ENCODE measurements at regions not wholly inside any gene's neighbourhood (a gene's known extent, or its start where the extent isn't known, plus 50 kb on each side); places are given as distances from the start of the nearest gene placed in this dataset.
A peak's percentile ranks its signal among the peaks of the same experiment; 100 is the strongest.

- DNase-seq (ENCODE audit: low spot score), result no peak
Measured at GRCh38 chr9:32698706-32699277, 63.3 kb upstream of the TAF1L start.

GRCh38 chr9:32701321-32702022 is 66.0 kb upstream of the TAF1L start:
- DNase-seq (ENCODE audit: low spot score), result no peak

- no peak for DNase-seq (ENCODE audit: low spot score)
Measured at GRCh38 chr9:32703635-32704034, 68.2 kb upstream of the TAF1L start.

- DNase-seq (ENCODE audit: low spot score), result no peak
Measured at GRCh38 chr9:32704343-32704742, 68.9 kb upstream of the TAF1L start.

- DNase-seq (ENCODE audit: low spot score), result peak; percentile 67
Measured at GRCh38 chr9:32705059-32705458, 69.6 kb upstream of the TAF1L start.

GRCh38 chr9:32706004-32706724 is 70.7 kb upstream of the TAF1L start:
- peak; percentile 90 for DNase-seq (ENCODE audit: low spot score)

- no peak for DNase-seq (ENCODE audit: low spot score)
Measured at GRCh38 chr9:32706725-32707100, 71.2 kb upstream of the TAF1L start.

- DNase-seq (ENCODE audit: low spot score), result no peak
Measured at GRCh38 chr9:32707326-32707725, 71.9 kb upstream of the TAF1L start.

- DNase-seq (ENCODE audit: low spot score), result no peak
Measured at GRCh38 chr9:32708480-32709150, 73.1 kb upstream of the TAF1L start.

- DNase-seq (ENCODE audit: low spot score), result no peak
Measured at GRCh38 chr9:32709871-32710270, 73.5 kb upstream of the TMEM215 start.

GRCh38 chr9:32716425-32716824 is 66.9 kb upstream of the TMEM215 start:
- no peak for DNase-seq (ENCODE audit: low spot score)

GRCh38 chr9:32716955-32717543 is 66.3 kb upstream of the TMEM215 start:
- no peak for DNase-seq (ENCODE audit: low spot score)

GRCh38 chr9:32722704-32723103 is 60.6 kb upstream of the TMEM215 start:
- no peak for DNase-seq (ENCODE audit: low spot score)

GRCh38 chr9:32723789-32724325 is 59.5 kb upstream of the TMEM215 start:
- no peak for DNase-seq (ENCODE audit: low spot score)

- DNase-seq (ENCODE audit: low spot score), result no peak
Measured at GRCh38 chr9:32725066-32725860, 58.1 kb upstream of the TMEM215 start.

GRCh38 chr9:32728181-32728580 is 55.2 kb upstream of the TMEM215 start:
- no peak for DNase-seq (ENCODE audit: low spot score)
